ENCODE measurements at regions not wholly inside any gene's neighbourhood (a gene's known extent, or its start where the extent isn't known, plus 50 kb on each side); places are given as distances from the start of the nearest gene placed in this dataset.

GRCh38 chr9:81416476-81417298 is 272.7 kb downstream of the TLE1 start:
- H3K4me3 ChIP-seq (ENCODE audit: low read length) = no peak overlapping the region
- TF ChIP-seq CTCF (IDR thresholded peaks at IDR 0.05; ENCODE audit: insufficient read depth, low read depth, low read length, missing control alignments) = no peak
- DNase-seq (ENCODE audit: low read depth) = no peak

GRCh38 chr9:81414836-81415235 is 274.5 kb downstream of the TLE1 start:
- H3K4me3 ChIP-seq (ENCODE audit: low read length) = no peak overlapping the region
- TF ChIP-seq CTCF (IDR thresholded peaks at IDR 0.05; ENCODE audit: insufficient read depth, low read depth, low read length, missing control alignments) = no peak
- DNase-seq (ENCODE audit: low read depth) = no peak

GRCh38 chr9:81411961-81412360 is 277.4 kb downstream of the TLE1 start:
- no peak for TF ChIP-seq CTCF (IDR thresholded peaks at IDR 0.05; ENCODE audit: insufficient read depth, low read depth, low read length, missing control alignments)
- no peak overlapping the region for H3K4me3 ChIP-seq (ENCODE audit: low read length)
- peak; percentile 79 for DNase-seq (ENCODE audit: low read depth)

GRCh38 chr9:81410201-81410600 is 279.1 kb downstream of the TLE1 start:
- no peak overlapping the region for H3K4me3 ChIP-seq (ENCODE audit: low read length)
- peak; percentile 95 for DNase-seq (ENCODE audit: low read depth)
- peak; percentile 14 for TF ChIP-seq CTCF (IDR thresholded peaks at IDR 0.05; ENCODE audit: insufficient read depth, low read depth, low read length, missing control alignments)

GRCh38 chr9:81408951-81409350 is 280.4 kb downstream of the TLE1 start:
- no peak for DNase-seq (ENCODE audit: low read depth)
- H3K4me3 ChIP-seq (ENCODE audit: low read length) = no peak overlapping the region
- TF ChIP-seq CTCF (IDR thresholded peaks at IDR 0.05; ENCODE audit: insufficient read depth, low read depth, low read length, missing control alignments) = no peak

- DNase-seq (ENCODE audit: low read depth) = no peak
- no peak overlapping the region for H3K4me3 ChIP-seq (ENCODE audit: low read length)
- no peak for TF ChIP-seq CTCF (IDR thresholded peaks at IDR 0.05; ENCODE audit: insufficient read depth, low read depth, low read length, missing control alignments)
Measured at GRCh38 chr9:81404931-81405598, 284.3 kb downstream of the TLE1 start.
